Fibroblast of the aortic adventitia (primary cell): ENCODE measurements at regions not wholly inside any gene's neighbourhood (a gene's known extent, or its start where the extent isn't known, plus 50 kb on each side); places are given as distances from the start of the nearest gene placed in this dataset.

ENCODE experiments used
- DNase-seq: peaks from one replicate; pipeline ENCODE4 v3.0.0-alpha.2; 2010; ENCODE audit warnings: low read depth
- H3K4me3 ChIP-seq: 2 replicates; pipeline ENCODE4 v1.5.1; 2011; ENCODE audit warnings: low read depth, mild to moderate bottlenecking, control low read depth, low read length, moderate library complexity
- CTCF ChIP-seq: IDR thresholded peaks from 2 replicates; pipeline ENCODE4 v1.5.1; 2011; ENCODE audit warnings: mild to moderate bottlenecking, low read length, control low read depth, inconsistent platforms; ENCODE audit not compliant: insufficient read depth

DNA sequence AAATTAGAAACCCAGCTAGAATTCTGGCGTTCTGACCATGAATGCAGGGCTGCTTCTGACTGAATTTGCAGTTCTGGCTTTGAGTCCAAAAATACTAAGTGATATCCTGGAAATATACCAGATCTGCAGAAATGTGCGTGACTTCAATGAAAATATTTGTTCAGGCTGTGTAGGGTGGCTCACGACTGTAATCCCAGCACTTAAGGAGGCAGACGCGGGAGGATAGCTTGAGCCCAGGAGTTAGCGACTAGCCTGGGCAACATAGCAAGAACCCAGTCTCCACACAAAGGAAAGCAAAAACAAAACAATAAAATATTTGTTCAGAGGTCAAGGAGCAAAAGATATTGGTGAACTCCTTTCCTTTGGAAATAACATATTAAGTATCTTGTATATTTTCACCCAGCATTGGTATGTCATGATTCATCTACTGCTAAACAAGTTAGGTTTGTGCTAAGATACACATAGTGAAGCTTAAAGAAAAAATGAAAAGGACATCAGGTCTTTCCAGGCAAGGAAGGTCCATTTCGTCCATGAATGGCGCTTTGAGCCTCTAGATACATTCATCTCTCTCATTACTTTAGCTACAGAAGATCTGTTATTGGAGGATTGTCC lies 239.2 kb downstream of the CMPK2 start:
- no peak for DNase-seq
- TF ChIP-seq CTCF, result no peak
- H3K4me3 ChIP-seq, result no peak overlapping the region

- no peak for TF ChIP-seq CTCF
- no peak overlapping the region for H3K4me3 ChIP-seq
- DNase-seq, result no peak
These were observed 238.4 kb downstream of the CMPK2 start for GRCh38 chr2:6627316-6627715.

DNA sequence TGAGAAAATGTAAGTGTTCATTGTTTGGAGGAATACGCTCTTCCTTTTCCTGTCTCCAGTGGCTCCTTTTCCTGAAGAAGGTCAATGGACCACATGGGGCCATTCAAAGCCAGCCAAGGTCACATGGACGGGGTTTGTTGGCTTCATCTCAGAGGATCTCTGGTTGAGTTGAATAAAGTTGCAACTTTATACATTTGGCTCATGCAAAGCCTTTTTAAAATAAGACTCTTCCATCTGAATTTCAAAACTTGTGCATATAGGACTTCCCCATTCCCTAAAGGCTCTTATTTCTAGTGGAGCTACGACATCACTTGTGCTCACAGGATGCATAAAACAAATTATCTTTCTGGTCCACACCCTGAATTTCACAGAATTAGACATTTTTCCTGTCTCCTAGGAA lies 235.5 kb downstream of the CMPK2 start:
- no peak for DNase-seq
- no peak overlapping the region for H3K4me3 ChIP-seq
- no peak for TF ChIP-seq CTCF

GRCh38 chr2:6635296-6635695 lies 230.4 kb downstream of the CMPK2 start:
- no peak for DNase-seq
- H3K4me3 ChIP-seq, result no peak overlapping the region
- no peak for TF ChIP-seq CTCF

- no peak overlapping the region for H3K4me3 ChIP-seq
- no peak for TF ChIP-seq CTCF
- no peak for DNase-seq
These were observed 228.4 kb downstream of the CMPK2 start for GRCh38 chr2:6637330-6637729.

DNA sequence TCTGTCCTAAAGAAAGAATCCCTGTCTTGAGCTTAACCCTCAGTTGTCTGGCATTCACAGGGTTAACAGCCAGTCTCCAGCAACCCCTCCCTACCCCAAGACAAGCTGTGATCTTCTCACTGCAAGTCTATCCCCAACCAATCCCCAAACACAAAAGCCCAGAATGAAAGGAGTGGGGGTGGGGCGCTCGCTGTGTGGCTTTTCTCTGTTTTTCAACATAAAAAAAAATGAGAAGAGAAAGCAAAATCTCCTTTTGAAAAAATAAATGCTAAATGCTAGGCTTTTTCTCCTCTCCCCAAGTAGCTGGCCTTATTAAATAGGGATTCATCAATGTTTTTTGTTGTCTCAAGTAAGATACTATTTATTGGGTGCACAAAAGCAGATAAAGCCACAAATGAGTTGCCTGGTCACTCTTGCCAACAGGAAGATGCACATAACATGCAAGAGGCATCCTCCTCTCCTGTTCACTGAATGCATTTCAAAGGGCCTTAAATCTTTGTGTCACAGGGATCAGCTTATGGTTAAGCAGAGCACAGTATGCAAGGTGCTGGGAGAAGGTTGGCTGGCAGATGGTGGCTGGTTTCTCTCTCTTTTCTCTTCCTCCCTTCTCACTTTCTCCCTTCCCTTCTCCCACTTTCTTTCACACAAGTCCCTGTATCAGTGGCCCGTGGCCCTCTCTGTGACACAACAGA lies 225.6 kb downstream of the CMPK2 start:
- no peak for DNase-seq
- TF ChIP-seq CTCF, result no peak
- no peak overlapping the region for H3K4me3 ChIP-seq

DNA sequence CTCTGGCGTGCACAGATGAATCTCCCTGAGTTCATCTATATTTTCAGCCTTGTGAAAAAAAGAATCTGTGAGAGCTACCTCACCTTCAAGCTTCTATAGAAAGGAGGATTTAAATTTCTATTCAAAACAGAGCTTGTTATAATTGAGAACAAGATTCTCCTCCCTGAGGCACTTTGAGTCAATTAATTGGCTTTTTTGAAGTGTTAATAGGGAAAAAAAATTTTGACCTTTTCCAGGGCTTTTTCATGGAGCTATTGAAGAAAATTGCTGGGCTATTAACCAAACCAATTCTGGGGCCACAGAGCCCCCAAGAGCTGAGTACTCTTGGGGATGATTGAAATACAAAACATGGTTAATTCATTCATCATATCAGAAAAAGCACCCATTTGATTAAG lies 225.1 kb downstream of the CMPK2 start:
- TF ChIP-seq CTCF, result no peak
- DNase-seq, result no peak

More for the DNA sequence above, 225.1 kb downstream of the CMPK2 start:
- no peak overlapping the region for H3K4me3 ChIP-seq
